ENCODE measurements at regions not wholly inside any gene's neighbourhood (a gene's known extent, or its start where the extent isn't known, plus 50 kb on each side); places are given as distances from the start of the nearest gene placed in this dataset.

DNA sequence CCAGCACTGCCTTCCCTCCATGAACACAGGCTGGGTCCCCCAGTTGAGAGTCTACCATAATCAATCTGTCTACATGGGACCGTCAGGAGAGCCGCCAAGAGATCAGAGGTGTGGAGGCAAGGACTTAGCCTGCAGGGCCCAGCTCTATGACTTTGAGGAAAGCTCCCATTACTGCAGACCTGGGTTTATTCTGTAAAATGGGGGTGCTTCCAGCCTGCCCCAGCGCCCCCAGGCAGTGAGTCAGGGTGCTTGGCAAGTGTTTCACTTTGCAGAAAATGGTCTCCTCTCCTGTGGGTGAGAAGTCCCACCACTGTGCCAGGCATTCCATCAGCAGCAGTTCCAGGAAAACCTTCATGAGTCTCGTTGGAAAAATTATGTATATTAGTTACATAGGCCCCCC is 75.5 kb upstream of the VSTM2B start:
- TF ChIP-seq TAF1 (IDR thresholded peaks at IDR 0.05; ENCODE audit: borderline replicate concordance, insufficient read depth, low read length) (no peak), POLR2AphosphoS5 (IDR thresholded peaks at IDR 0.05; ENCODE audit: low read depth, low read length) (no peak), FOXP2 (optimal IDR thresholded peaks at IDR 0.05; ENCODE audit: borderline replicate concordance, extremely low read depth, extremely low read length, insufficient read depth) (no peak), SIN3A (IDR thresholded peaks at IDR 0.05; ENCODE audit: borderline replicate concordance, insufficient read depth, low read length) (no peak)
- TF ChIP-seq, protein P1, sequence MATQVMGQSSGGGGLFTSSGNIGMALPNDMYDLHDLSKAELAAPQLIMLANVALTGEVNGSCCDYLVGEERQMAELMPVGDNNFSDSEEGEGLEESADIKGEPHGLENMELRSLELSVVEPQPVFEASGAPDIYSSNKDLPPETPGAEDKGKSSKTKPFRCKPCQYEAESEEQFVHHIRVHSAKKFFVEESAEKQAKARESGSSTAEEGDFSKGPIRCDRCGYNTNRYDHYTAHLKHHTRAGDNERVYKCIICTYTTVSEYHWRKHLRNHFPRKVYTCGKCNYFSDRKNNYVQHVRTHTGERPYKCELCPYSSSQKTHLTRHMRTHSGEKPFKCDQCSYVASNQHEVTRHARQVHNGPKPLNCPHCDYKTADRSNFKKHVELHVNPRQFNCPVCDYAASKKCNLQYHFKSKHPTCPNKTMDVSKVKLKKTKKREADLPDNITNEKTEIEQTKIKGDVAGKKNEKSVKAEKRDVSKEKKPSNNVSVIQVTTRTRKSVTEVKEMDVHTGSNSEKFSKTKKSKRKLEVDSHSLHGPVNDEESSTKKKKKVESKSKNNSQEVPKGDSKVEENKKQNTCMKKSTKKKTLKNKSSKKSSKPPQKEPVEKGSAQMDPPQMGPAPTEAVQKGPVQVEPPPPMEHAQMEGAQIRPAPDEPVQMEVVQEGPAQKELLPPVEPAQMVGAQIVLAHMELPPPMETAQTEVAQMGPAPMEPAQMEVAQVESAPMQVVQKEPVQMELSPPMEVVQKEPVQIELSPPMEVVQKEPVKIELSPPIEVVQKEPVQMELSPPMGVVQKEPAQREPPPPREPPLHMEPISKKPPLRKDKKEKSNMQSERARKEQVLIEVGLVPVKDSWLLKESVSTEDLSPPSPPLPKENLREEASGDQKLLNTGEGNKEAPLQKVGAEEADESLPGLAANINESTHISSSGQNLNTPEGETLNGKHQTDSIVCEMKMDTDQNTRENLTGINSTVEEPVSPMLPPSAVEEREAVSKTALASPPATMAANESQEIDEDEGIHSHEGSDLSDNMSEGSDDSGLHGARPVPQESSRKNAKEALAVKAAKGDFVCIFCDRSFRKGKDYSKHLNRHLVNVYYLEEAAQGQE (IDR thresholded peaks at IDR 0.05; ENCODE audit: insufficient read depth in 1 of 2, low read depth in 2 of 2, low read length in 2 of 2), result no peak

DNA sequence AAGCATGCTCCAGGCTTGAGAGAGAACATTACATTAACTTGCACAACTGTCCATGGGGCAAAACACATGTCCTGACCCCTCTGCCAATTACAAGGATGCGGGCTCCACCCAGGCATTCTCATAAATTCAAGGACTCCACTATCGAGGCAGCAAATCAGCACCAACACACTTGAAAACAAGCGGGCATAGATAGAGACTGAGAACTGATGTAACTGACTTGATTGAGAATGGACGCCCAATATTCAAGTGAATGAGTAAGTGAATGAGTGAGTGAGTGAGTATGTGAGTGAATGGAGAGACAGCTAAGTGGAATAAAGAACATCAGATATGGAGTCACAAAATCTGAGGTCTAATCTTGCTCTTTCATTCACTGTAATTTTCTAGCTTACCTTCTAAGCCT is 75.0 kb upstream of the VSTM2B start:
- no peak for TF ChIP-seq SIN3A (IDR thresholded peaks at IDR 0.05; ENCODE audit: borderline replicate concordance, insufficient read depth, low read length)
- TF ChIP-seq POLR2AphosphoS5 (IDR thresholded peaks at IDR 0.05; ENCODE audit: low read depth, low read length), result no peak
- no peak for TF ChIP-seq FOXP2 (optimal IDR thresholded peaks at IDR 0.05; ENCODE audit: borderline replicate concordance, extremely low read depth, extremely low read length, insufficient read depth)
- TF ChIP-seq, protein P1 (IDR thresholded peaks at IDR 0.05; ENCODE audit: insufficient read depth in 1 of 2, low read depth in 2 of 2, low read length in 2 of 2), result no peak
- TF ChIP-seq TAF1 (IDR thresholded peaks at IDR 0.05; ENCODE audit: borderline replicate concordance, insufficient read depth, low read length), result no peak

DNA sequence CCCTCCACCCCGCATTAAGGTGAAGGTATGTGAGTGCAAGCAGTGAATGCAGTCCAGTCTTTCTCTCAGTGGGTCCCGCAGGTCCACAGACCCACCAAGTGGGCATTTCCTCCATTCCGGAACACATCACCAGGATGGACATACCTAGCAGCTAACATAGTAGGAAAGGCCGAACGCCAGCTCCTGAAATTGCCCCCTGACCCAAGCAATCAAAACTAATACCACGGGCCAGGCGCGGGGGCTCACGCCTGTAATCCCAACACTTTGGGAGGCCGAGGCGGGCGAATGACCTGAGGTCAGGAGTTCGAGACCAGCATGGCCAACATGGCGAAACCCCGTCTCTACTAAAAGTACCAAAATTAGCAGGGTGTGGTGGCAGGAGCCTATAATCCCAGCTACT is 71.7 kb upstream of the VSTM2B start:
- no peak for TF ChIP-seq POLR2AphosphoS5 (IDR thresholded peaks at IDR 0.05; ENCODE audit: low read depth, low read length)
- TF ChIP-seq TAF1 (IDR thresholded peaks at IDR 0.05; ENCODE audit: borderline replicate concordance, insufficient read depth, low read length), result no peak
- TF ChIP-seq FOXP2 (optimal IDR thresholded peaks at IDR 0.05; ENCODE audit: borderline replicate concordance, extremely low read depth, extremely low read length, insufficient read depth), result no peak
- TF ChIP-seq, protein P1 (IDR thresholded peaks at IDR 0.05; ENCODE audit: insufficient read depth in 1 of 2, low read depth in 2 of 2, low read length in 2 of 2), result no peak
- TF ChIP-seq SIN3A (IDR thresholded peaks at IDR 0.05; ENCODE audit: borderline replicate concordance, insufficient read depth, low read length), result no peak

DNA sequence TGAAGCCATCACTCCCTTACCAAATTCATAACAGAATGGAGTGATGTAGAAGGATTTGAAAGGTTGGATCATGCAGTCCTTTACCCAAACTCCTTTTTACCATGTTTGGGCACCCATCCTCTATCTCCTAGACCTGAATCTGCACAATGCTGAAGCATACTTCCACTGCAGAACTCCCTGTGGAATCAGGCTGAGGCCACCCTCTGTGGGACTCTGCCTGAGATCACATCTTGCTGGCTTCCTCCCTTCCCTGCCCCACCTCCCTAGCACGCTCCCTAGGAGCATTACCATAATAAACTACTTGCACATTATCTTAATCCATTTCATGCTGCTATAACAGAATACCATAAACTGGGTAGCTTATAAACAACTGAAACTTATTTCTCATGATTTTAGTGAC is 68.4 kb upstream of the VSTM2B start:
- no peak for TF ChIP-seq POLR2AphosphoS5 (IDR thresholded peaks at IDR 0.05; ENCODE audit: low read depth, low read length)
- no peak for TF ChIP-seq TAF1 (IDR thresholded peaks at IDR 0.05; ENCODE audit: borderline replicate concordance, insufficient read depth, low read length)
- no peak for TF ChIP-seq FOXP2 (optimal IDR thresholded peaks at IDR 0.05; ENCODE audit: borderline replicate concordance, extremely low read depth, extremely low read length, insufficient read depth)
- no peak for TF ChIP-seq SIN3A (IDR thresholded peaks at IDR 0.05; ENCODE audit: borderline replicate concordance, insufficient read depth, low read length)
- TF ChIP-seq, protein P1 (IDR thresholded peaks at IDR 0.05; ENCODE audit: insufficient read depth in 1 of 2, low read depth in 2 of 2, low read length in 2 of 2), result no peak

Measured in PFSK-1 (cell line).